ENCODE measurements at regions not wholly inside any gene's neighbourhood (a gene's known extent, or its start where the extent isn't known, plus 50 kb on each side); places are given as distances from the start of the nearest gene placed in this dataset.

DNA sequence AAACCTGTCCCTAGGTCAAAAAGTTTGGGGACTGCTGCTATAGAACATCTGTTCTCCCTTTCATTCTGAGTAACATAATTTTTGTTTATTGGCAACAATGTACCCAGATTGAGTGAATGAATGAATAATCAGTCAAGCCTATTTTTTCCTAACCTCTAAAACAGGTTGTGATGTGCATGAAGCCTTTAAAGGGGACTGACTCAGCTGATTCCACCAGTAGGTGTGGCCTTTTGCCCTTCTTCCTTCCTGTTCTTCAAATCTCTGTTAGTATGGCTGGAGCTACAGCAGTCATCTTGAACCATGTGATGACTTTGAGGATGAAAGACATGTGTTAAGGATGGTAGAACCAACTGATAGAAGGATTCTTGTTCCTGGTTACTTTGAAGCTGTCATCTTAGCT, 476.1 kb downstream of the NUF2 start:
- TF ChIP-seq, protein P1, sequence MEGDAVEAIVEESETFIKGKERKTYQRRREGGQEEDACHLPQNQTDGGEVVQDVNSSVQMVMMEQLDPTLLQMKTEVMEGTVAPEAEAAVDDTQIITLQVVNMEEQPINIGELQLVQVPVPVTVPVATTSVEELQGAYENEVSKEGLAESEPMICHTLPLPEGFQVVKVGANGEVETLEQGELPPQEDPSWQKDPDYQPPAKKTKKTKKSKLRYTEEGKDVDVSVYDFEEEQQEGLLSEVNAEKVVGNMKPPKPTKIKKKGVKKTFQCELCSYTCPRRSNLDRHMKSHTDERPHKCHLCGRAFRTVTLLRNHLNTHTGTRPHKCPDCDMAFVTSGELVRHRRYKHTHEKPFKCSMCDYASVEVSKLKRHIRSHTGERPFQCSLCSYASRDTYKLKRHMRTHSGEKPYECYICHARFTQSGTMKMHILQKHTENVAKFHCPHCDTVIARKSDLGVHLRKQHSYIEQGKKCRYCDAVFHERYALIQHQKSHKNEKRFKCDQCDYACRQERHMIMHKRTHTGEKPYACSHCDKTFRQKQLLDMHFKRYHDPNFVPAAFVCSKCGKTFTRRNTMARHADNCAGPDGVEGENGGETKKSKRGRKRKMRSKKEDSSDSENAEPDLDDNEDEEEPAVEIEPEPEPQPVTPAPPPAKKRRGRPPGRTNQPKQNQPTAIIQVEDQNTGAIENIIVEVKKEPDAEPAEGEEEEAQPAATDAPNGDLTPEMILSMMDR (conservative IDR thresholded peaks at IDR 0.05; ENCODE audit: low read length), result no peak
- TF ChIP-seq EZH2phosphoT487 (IDR thresholded peaks at IDR 0.05; ENCODE audit: borderline replicate concordance, low read depth, low read length), result no peak
